ENCODE measurements at regions not wholly inside any gene's neighbourhood (a gene's known extent, or its start where the extent isn't known, plus 50 kb on each side); places are given as distances from the start of the nearest gene placed in this dataset.
"Not testable (repeated sequence)": the region's sequence is repeated elsewhere in the genome, so short reads cannot be mapped to it uniquely, and the experiment has no call there.

DNA sequence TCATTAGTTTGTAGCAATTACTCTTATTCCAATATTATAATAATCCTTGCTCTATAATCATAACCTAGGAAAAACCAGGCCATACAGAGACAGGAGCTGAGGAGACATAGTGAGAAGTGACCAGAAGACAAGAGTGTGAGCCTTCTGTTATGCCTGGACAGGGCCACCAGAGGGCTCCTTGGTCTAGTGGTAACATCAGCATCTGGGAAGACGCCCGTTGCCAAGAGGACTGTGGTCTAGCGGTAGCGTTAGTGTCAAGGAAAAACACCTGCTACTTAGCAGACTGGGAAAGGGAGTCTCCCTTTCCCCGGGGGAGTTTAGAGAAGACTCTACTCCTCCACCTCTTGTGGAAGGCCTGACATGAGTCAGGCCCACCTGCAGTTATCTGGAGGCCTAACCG, 97.0 kb downstream of the F11 start:
- not testable (repeated sequence) for H3K4me1 ChIP-seq (ENCODE audit: control insufficient read depth, insufficient read depth, low read length); H3K9ac ChIP-seq (ENCODE audit: low read length); H3K27me3 ChIP-seq (ENCODE audit: control insufficient read depth, insufficient read depth, low read length); H3K27ac ChIP-seq (ENCODE audit: low read depth, low read length); H3K4me3 ChIP-seq (ENCODE audit: low read depth, low read length); H3K36me3 ChIP-seq (ENCODE audit: control insufficient read depth, insufficient read depth, low read length)
- H3K9me3 ChIP-seq (ENCODE audit: control insufficient read depth, insufficient read depth, low read depth, low read length): peaks cover 39% of the 10 kb centered on the region

DNA sequence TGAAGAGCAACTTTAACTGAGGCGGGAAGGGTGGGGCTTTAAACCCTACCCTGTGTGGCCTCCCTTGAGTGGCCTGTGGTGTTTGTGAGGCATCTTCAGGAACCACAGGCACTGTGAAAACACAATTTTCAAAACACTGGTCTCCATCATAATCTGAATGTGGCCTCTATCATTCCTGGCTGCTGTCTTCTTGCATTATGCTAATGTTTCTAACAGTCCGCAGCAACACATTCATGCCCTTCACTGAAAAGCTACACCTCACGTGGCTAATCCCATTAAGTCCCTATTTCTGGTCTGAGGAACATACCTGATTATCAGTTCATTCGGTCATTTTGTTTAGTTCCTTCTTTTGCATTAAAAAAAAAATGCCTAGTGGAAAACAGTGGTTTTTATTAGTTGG, 94.6 kb downstream of the F11 start:
- H3K36me3 ChIP-seq (ENCODE audit: control insufficient read depth, insufficient read depth, low read length): no peaks in the 10 kb centered on the region
- H3K4me1 ChIP-seq (ENCODE audit: control insufficient read depth, insufficient read depth, low read length): no peaks in the 10 kb centered on the region
- no peak overlapping the region for H3K4me3 ChIP-seq (ENCODE audit: low read depth, low read length)
- no peak overlapping the region for H3K9ac ChIP-seq (ENCODE audit: low read length)
- H3K27ac ChIP-seq (ENCODE audit: low read depth, low read length): no peak overlapping the region
- H3K9me3 ChIP-seq (ENCODE audit: control insufficient read depth, insufficient read depth, low read depth, low read length): peaks cover 32% of the 10 kb centered on the region
- H3K27me3 ChIP-seq (ENCODE audit: control insufficient read depth, insufficient read depth, low read length): no peaks in the 10 kb centered on the region

GRCh38 chr4:186351668-186352194, 85.7 kb downstream of the F11 start:
- H3K27me3 ChIP-seq (ENCODE audit: control insufficient read depth, insufficient read depth, low read length): peaks cover 46% of the 10 kb centered on the region
- H3K27ac ChIP-seq (ENCODE audit: low read depth, low read length): no peak overlapping the region
- H3K9me3 ChIP-seq (ENCODE audit: control insufficient read depth, insufficient read depth, low read depth, low read length): no peaks in the 10 kb centered on the region
- H3K36me3 ChIP-seq (ENCODE audit: control insufficient read depth, insufficient read depth, low read length): no peaks in the 10 kb centered on the region
- H3K9ac ChIP-seq (ENCODE audit: low read length): no peak overlapping the region
- no peak overlapping the region for H3K4me3 ChIP-seq (ENCODE audit: low read depth, low read length)
- H3K4me1 ChIP-seq (ENCODE audit: control insufficient read depth, insufficient read depth, low read length): no peaks in the 10 kb centered on the region

- H3K4me3 ChIP-seq (ENCODE audit: low read depth, low read length): no peak overlapping the region
- H3K4me1 ChIP-seq (ENCODE audit: control insufficient read depth, insufficient read depth, low read length): peaks cover 6% of the 10 kb centered on the region
- H3K27ac ChIP-seq (ENCODE audit: low read depth, low read length): no peak overlapping the region
- peaks cover 78% of the 10 kb centered on the region for H3K27me3 ChIP-seq (ENCODE audit: control insufficient read depth, insufficient read depth, low read length)
- H3K9me3 ChIP-seq (ENCODE audit: control insufficient read depth, insufficient read depth, low read depth, low read length): no peaks in the 10 kb centered on the region
- H3K36me3 ChIP-seq (ENCODE audit: control insufficient read depth, insufficient read depth, low read length): no peaks in the 10 kb centered on the region
- H3K9ac ChIP-seq (ENCODE audit: low read length): no peak overlapping the region
These were observed 82.4 kb downstream of the F11 start for GRCh38 chr4:186348433-186348832.

DNA sequence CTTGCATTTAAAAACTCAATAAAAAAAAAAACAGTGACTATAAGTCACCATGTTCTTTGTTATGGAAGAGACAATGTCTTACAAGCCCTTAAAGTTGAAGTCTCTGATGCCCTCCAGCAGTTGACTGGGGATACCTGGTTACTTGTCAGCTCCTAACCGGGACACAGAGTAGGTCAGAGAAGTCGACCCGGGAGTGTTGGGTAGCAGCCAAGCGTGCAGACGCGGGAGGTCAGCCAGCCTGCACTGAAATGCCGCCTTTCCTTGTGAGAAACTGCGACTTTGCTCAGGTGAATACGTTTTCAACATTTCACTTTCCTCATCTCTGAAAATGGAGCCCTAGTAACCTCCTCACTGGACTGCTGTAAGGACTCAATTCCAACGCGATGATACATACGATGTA, 81.8 kb downstream of the F11 start:
- Histone ChIP-seq H3K9ac (ENCODE audit: low read length) (no peak overlapping the region), H3K27me3 (ENCODE audit: control insufficient read depth, insufficient read depth, low read length) (peaks cover 85% of the 10 kb centered on the region), H3K4me1 (ENCODE audit: control insufficient read depth, insufficient read depth, low read length) (peaks cover 6% of the 10 kb centered on the region), H3K9me3 (ENCODE audit: control insufficient read depth, insufficient read depth, low read depth, low read length) (no peaks in the 10 kb centered on the region), H3K27ac (ENCODE audit: low read depth, low read length) (no peak overlapping the region), H3K36me3 (ENCODE audit: control insufficient read depth, insufficient read depth, low read length) (no peaks in the 10 kb centered on the region), H3K4me3 (ENCODE audit: low read depth, low read length) (no peak overlapping the region)

DNA sequence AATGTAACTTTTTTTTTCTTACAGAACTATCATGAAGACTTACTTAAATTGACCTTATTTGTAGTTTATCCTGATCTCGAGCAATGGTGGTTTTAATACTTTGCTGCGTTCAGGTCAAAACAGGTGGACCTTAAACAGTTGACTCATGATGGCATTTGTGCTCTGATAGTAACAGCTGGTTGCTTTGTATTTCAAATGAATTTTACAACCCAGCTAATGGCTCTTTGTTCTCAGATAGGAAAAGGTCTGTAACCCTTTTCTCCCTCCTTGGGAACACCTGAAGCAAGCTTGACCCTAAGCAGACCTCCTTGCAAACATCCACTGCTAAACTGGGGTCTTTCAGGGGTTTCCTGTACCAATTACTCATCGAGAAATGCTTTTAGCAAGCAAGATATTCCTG, 79.2 kb downstream of the F11 start:
- Histone ChIP-seq H3K36me3 (ENCODE audit: control insufficient read depth, insufficient read depth, low read length) (no peaks in the 10 kb centered on the region), H3K9ac (ENCODE audit: low read length) (no peak overlapping the region), H3K4me1 (ENCODE audit: control insufficient read depth, insufficient read depth, low read length) (peaks cover 6% of the 10 kb centered on the region), H3K9me3 (ENCODE audit: control insufficient read depth, insufficient read depth, low read depth, low read length) (no peaks in the 10 kb centered on the region), H3K4me3 (ENCODE audit: low read depth, low read length) (no peak overlapping the region), H3K27me3 (ENCODE audit: control insufficient read depth, insufficient read depth, low read length) (peaks cover 95% of the 10 kb centered on the region), H3K27ac (ENCODE audit: low read depth, low read length) (no peak overlapping the region)

DNA sequence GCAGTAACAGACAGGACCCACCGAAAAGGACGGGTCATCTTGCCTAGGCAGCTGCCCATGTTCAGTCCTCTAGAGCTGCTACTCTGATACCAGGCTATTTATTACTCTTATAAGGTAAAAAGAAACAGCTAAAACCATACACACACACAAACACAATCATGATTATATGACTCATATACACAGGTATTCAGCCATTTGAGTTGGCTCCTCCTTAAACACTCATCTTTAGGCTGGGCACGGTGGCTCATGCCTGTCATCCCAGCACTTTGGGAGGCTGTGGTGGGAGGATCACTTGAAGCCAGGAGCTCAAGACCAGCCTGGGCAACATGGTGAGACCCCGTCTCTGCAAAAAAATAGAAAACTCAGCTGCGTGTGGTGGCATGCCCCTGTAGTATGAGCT, 76.6 kb downstream of the F11 start:
- Histone ChIP-seq H3K9ac (ENCODE audit: low read length) (no peak overlapping the region), H3K4me1 (ENCODE audit: control insufficient read depth, insufficient read depth, low read length) (peaks cover 6% of the 10 kb centered on the region), H3K27me3 (ENCODE audit: control insufficient read depth, insufficient read depth, low read length) (peaks cover 83% of the 10 kb centered on the region)

GRCh38 chr4:186341655-186342054, 75.7 kb downstream of the F11 start:
- Histone ChIP-seq H3K36me3 (ENCODE audit: control insufficient read depth, insufficient read depth, low read length) (no peaks in the 10 kb centered on the region), H3K27me3 (ENCODE audit: control insufficient read depth, insufficient read depth, low read length) (peaks cover 77% of the 10 kb centered on the region), H3K27ac (ENCODE audit: low read depth, low read length) (no peak overlapping the region), H3K9ac (ENCODE audit: low read length) (no peak overlapping the region), H3K4me1 (ENCODE audit: control insufficient read depth, insufficient read depth, low read length) (peaks cover 6% of the 10 kb centered on the region), H3K4me3 (ENCODE audit: low read depth, low read length) (no peak overlapping the region), H3K9me3 (ENCODE audit: control insufficient read depth, insufficient read depth, low read depth, low read length) (no peaks in the 10 kb centered on the region)

More for the DNA sequence above, 76.6 kb downstream of the F11 start:
- Histone ChIP-seq H3K36me3 (ENCODE audit: control insufficient read depth, insufficient read depth, low read length) (no peaks in the 10 kb centered on the region), H3K9me3 (ENCODE audit: control insufficient read depth, insufficient read depth, low read depth, low read length) (no peaks in the 10 kb centered on the region), H3K4me3 (ENCODE audit: low read depth, low read length) (no peak overlapping the region), H3K27ac (ENCODE audit: low read depth, low read length) (no peak overlapping the region)
